Thoracic aorta (tissue), 2 donors: ENCODE measurements at regions not wholly inside any gene's neighbourhood (a gene's known extent, or its start where the extent isn't known, plus 50 kb on each side); places are given as distances from the start of the nearest gene placed in this dataset.

Experiments
- ATAC-seq: fragments of 150-250 bp; one replicate; pipeline ENCODE4 v1.8.0; 2017; ENCODE audit warnings: low read depth; ENCODE audit not compliant: insufficient number of reproducible peaks, low FRiP score
- DNase-seq: peaks from one replicate; pipeline ENCODE4 v3.0.0-alpha.2; 2020; ENCODE audit warnings: low spot score
- H3K27ac ChIP-seq, 2 donors: fragments of 200-600 bp; sonication (generic); 1 replicate in 1 of 2; 2 replicates in 1 of 2; pipeline ENCODE4 v1.5.1; 2016; ENCODE audit warnings: mild to moderate bottlenecking in 2 of 2, moderate library complexity in 2 of 2
- H3K27me3 ChIP-seq: fragments of 200-600 bp; sonication (generic); replicated peaks from 2 replicates; pipeline ENCODE4 v1.6.0; 2016; ENCODE audit warnings: mild to moderate bottlenecking; ENCODE audit not compliant: insufficient read depth
- H3K36me3 ChIP-seq: fragments of 200-600 bp; sonication (generic); one replicate; pipeline ENCODE4 v1.5.1; 2016
- H3K4me1 ChIP-seq, 2 donors: fragments of 200-600 bp; sonication (generic); 1 replicate in 1 of 2; 2 replicates in 1 of 2; pipeline versions ENCODE4 v1.5.1 to v1.6.0; 2016; ENCODE audit warnings: low read depth in 2 of 2, mild to moderate bottlenecking in 1 of 2; ENCODE audit not compliant: control insufficient read depth in 1 of 2
- H3K4me3 ChIP-seq: fragments of 200-600 bp; sonication (generic); 2 replicates; pipeline ENCODE4 v1.5.1; 2016; ENCODE audit warnings: mild to moderate bottlenecking
- H3K9me3 ChIP-seq: fragments of 200-600 bp; sonication (generic); 2 replicates; pipeline ENCODE4 v1.5.1; 2016
- TF ChIP-seq, protein P1 (sequence below): fragments of 200-600 bp; sonication (generic); IDR thresholded peaks from one replicate; pipeline ENCODE4 v1.5.1; 2019; ENCODE audit warnings: antibody characterized with exemption

DNA sequence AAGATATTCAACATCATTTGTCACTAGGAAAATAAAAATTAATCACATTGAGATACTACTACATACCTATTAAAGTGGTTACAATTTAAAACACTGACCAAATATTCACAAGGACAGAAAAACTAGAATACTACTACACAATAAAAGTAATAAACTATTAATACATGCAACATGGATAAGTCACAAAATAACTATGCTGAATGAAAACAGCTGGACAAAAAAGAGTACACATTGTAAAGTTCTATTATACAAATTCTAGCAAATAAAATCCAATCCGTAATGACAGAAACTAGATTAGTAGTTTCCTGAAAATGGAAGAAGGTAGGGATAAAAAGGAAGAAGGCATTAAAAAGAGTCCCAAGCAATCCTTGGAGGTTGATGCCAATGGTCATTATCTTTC lies 348.7 kb upstream of the PTBP2 start:
- ATAC-seq, result no peak
- Histone ChIP-seq H3K9me3 (no peaks in the 10 kb centered on the region), H3K36me3 (no peaks in the 10 kb centered on the region), H3K27ac (no peak overlapping the region), H3K27me3 (no peaks in the 10 kb centered on the region), H3K4me3 (no peak overlapping the region), H3K4me1 (no peaks in the 10 kb centered on the region)
- TF ChIP-seq, protein P1, sequence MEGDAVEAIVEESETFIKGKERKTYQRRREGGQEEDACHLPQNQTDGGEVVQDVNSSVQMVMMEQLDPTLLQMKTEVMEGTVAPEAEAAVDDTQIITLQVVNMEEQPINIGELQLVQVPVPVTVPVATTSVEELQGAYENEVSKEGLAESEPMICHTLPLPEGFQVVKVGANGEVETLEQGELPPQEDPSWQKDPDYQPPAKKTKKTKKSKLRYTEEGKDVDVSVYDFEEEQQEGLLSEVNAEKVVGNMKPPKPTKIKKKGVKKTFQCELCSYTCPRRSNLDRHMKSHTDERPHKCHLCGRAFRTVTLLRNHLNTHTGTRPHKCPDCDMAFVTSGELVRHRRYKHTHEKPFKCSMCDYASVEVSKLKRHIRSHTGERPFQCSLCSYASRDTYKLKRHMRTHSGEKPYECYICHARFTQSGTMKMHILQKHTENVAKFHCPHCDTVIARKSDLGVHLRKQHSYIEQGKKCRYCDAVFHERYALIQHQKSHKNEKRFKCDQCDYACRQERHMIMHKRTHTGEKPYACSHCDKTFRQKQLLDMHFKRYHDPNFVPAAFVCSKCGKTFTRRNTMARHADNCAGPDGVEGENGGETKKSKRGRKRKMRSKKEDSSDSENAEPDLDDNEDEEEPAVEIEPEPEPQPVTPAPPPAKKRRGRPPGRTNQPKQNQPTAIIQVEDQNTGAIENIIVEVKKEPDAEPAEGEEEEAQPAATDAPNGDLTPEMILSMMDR, result no peak
- DNase-seq, result no peak

DNA sequence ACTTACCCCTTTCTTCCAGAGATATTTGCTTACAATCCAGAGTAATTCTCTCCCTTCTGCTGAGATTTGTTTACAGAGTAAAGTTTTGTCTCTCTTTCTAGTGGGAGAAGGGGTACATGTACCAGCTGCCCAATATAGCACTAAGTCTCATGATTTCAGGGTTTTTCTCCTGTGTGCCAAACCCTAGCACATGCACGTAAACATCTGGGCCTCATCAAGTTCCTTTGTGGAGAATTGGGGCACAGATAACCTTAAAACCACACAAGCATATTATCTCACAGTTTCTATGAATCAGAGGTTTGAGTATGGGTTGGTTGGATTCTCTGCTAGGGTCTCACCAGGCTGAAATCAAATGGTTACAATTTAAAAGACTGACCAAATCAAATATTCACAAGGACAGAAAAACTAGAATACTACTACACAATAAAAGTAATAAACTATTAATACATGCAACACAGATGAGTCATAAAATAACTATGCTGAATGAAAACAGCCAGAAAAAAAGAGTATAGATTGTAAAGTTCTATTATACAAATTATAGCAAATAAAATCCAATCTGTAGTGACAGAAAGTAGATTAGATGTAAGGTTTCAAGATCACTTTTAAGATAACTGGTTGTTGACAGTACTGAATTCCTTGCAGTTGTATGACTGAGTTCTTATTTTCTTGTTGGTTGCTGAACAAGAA lies 347.4 kb upstream of the PTBP2 start:
- DNase-seq (no peak), ATAC-seq (no peak)
- Histone ChIP-seq H3K36me3 (no peaks in the 10 kb centered on the region), H3K9me3 (no peaks in the 10 kb centered on the region), H3K27me3 (no peaks in the 10 kb centered on the region), H3K27ac (no peak overlapping the region), H3K4me3 (no peak overlapping the region), H3K4me1 (no peaks in the 10 kb centered on the region)
- TF ChIP-seq, protein P1, result no peak

DNA sequence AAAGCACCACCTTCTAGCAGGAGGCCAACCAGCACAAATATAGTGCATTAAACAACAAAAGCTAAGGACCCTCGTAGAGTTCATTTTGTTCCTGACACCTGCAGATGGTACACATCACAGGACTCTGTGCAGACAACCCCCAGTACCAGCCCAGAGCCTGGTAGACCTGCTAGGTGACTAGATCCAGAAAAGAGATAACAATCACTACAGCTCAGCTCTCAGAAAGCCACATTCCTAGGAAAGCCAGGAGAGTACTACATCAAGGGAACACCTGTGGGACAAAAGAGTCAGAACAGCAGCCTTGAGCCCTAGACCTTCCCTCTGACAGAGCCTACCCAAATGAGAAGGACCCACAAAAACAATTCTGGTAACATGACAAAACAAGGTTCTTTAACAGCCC lies 344.7 kb upstream of the PTBP2 start:
- TF ChIP-seq, protein P1, result no peak
- H3K27ac ChIP-seq, result no peak overlapping the region
- H3K4me1 ChIP-seq, result no peaks in the 10 kb centered on the region
- no peaks in the 10 kb centered on the region for H3K27me3 ChIP-seq
- DNase-seq, result no peak
- ATAC-seq, result no peak
- H3K9me3 ChIP-seq, result no peaks in the 10 kb centered on the region
- H3K4me3 ChIP-seq, result no peak overlapping the region
- H3K36me3 ChIP-seq, result no peaks in the 10 kb centered on the region

DNA sequence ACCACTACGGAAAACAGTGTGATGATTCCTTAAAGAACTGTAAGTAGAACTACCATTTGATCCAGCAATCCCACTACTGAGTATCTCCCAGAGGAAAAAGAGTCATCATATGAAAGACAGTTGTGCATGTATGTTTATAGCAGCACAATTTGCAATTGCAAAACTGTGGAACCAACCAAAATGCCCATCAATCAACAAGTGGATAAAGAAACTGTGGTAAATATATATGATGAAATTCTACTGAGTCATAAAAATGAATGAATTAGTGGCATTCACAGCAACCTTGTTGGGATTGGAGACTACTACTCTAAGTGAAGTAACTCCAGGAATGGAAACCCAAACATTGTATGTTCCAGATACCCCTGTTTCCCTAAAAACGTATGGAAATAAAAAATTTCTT lies 337.0 kb upstream of the PTBP2 start:
- Histone ChIP-seq H3K27me3 (no peaks in the 10 kb centered on the region), H3K27ac (no peak overlapping the region), H3K4me3 (no peak overlapping the region), H3K36me3 (no peaks in the 10 kb centered on the region), H3K9me3 (peaks cover 4% of the 10 kb centered on the region), H3K4me1 (peaks cover 0 to 3% of the 10 kb centered on the region in 2 donors)
- DNase-seq, result no peak
- ATAC-seq, result no peak
- TF ChIP-seq, protein P1, result no peak

DNA sequence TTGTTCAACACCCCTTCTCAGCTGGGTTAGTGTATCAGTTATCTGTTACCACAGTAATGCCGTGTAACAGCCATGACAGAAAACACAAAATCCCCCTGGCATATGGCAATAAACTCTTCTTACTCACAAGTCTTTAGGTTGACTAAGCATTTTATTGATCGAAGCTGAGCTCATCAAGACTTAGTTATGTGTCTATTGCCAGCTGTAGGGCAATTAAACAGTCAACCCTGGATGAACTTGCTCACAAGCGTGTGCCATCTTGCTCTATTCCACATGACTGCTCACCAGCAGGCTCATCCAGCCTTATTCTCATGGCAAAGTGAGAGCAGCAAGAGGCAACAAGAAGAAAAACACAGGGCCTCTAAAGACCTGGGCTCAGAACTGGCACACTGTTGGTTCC lies 333.8 kb upstream of the PTBP2 start:
- Histone ChIP-seq H3K27ac (no peak overlapping the region), H3K27me3 (no peaks in the 10 kb centered on the region), H3K4me3 (no peak overlapping the region), H3K9me3 (peaks cover 1% of the 10 kb centered on the region), H3K4me1 (peaks cover 0 to 3% of the 10 kb centered on the region in 2 donors), H3K36me3 (no peaks in the 10 kb centered on the region)
- TF ChIP-seq, protein P1, result no peak
- DNase-seq (no peak), ATAC-seq (no peak)
